CD4-positive, alpha-beta T cell treated with Interferon alpha-2 for 1 hour (primary cell): ENCODE measurements at regions not wholly inside any gene's neighbourhood (a gene's known extent, or its start where the extent isn't known, plus 50 kb on each side); places are given as distances from the start of the nearest gene placed in this dataset.
A peak's percentile ranks its signal among the peaks of the same experiment; 100 is the strongest.
"Not testable (repeated sequence)": the region's sequence is repeated elsewhere in the genome, so short reads cannot be mapped to it uniquely, and the experiment has no call there.

Source experiments
- DNase-seq, 2 donors: peaks; one replicate each; pipeline ENCODE4 v3.0.0-alpha.2; 2020 to 2022

GRCh38 chr13:104996022-104996421, 1539.4 kb downstream of the EFNB2 start:
- DNase-seq: no peak

DNA sequence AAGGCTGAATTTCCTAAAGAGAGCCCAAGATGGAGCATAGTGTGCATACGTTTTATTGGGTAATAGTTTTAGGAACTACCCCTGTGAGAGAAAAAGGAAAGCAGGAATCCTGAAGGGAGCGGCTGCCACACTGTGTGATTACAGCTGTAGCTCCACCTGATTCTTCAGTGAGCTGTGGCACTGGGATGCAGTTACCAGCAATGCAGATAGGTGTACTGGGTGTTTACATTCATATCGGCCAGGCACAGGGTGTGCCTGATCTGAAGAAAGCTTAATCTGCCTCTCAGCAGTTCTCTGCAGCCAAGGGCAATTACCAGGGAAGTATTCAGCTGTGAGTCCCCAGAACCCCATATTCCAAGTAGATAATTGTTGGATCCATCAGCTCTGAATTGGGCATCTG, 1541.8 kb downstream of the EFNB2 start:
- DNase-seq: no peak

- no peak for DNase-seq
Measured at GRCh38 chr13:104987621-104988020, 1547.8 kb downstream of the EFNB2 start.

DNA sequence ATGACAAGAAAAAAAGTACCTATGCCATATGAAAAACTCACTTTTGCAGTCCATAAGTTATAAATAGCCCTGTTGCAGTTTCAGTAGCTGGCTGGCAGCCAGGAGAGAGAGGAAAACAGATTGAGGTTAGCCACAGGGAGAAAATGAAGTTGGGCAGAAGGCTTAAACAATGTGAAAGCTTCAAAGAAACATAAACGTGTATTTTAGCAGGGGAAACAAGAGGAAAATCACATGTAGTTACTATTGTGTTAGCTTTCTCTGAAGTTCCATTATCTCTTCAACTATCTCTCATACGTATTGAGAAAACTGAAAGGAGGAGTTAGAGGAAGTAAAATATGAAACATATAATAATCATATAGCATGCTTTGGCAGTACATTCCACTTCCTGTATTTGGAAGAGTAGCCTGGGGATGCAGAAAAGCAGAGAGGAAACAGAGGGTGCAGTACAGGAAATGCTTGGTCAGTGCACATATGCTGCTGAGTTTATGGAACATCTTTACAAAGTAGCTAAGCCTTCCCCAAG, 1551.1 kb downstream of the EFNB2 start:
- peak in 1 of 2 donors; percentile 41 for DNase-seq

- no peak for DNase-seq
Measured at GRCh38 chr13:104983601-104984000, 1551.9 kb downstream of the EFNB2 start.

GRCh38 chr13:104980586-104980985, 1554.9 kb downstream of the EFNB2 start:
- no peak for DNase-seq

DNA sequence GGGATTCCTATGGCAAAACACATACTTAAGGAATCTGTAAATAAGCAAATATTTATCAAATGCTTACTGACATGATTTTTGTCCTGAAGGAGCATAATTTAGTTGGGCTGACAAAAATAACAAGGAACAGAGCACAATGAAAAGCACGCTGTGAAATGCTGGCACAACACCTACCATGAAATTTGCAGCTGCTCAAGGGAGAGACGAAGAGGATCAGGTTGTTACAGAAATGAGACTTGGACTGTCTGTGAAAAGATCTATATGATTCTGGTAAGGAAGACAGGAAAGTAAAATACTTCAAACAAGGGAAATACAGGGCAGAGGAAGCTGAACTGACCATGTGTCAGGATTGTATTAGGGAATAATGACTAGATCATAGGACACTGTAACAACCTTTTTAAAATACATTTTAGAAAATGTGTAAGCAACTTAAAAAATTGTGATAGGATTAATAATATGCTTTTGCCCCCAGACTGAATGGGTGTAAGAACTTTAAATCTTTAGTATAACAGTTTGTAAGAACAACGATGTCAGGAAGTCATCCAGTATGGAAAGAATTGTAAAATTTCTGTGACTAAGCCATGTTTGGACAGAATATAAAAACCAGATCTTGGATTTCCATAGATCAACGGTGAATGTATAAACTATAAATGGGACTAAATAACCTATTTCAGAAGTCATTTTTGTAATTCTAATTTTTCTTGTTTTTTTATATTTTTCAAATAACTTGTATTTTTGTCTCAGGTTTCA, 1556.0 kb downstream of the EFNB2 start:
- no peak for DNase-seq

- DNase-seq: no peak
Measured at GRCh38 chr13:104976986-104977385, 1558.5 kb downstream of the EFNB2 start.

GRCh38 chr13:104975272-104975671, 1560.2 kb downstream of the EFNB2 start:
- DNase-seq: no peak

- DNase-seq: no peak
Measured at GRCh38 chr13:104968876-104969275, 1566.6 kb downstream of the EFNB2 start.

GRCh38 chr13:104967836-104968630, 1567.4 kb downstream of the EFNB2 start:
- DNase-seq: no peak

GRCh38 chr13:104967376-104967775, 1568.1 kb downstream of the EFNB2 start:
- no peak for DNase-seq

DNA sequence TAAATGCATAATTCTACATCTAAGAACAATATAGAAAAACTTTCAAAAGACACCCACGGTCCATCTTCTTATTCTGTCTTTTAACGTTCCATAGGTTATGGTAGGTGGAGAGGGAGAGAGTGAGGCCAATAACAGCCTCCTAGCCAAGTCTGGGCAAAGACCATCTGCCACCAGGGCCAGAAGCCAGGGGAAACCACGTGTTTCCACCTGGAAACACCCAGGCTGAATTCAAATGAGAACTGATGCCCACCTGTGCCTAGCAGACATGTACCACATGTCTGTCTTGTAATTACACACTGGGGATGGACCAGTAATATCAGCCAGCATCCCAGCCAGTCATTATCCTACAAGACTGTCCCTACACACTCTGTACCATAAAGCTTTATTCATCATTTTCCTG, 1573.1 kb downstream of the EFNB2 start:
- DNase-seq: no peak

GRCh38 chr13:104961246-104961645, 1574.2 kb downstream of the EFNB2 start:
- no peak for DNase-seq

GRCh38 chr13:104954210-104954609, 1581.3 kb downstream of the EFNB2 start:
- DNase-seq: no peak

DNA sequence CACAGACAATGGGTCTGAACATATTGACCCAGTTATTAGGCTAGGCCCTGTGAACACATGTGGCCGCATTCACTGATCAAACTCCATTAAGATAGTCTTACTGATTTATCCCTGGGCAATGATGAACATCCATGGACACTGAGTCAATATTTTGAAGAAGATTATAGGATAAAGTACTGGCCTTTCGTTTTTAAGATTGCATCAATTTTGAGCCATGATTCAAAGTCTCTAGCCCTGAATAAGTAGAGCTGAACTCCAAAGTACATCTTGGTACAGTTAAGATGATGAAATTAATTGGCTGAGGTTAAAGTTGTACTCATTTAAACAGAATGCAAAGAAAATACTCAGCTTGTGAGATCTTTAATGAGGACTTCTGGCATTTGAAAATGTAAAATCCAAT, 1581.9 kb downstream of the EFNB2 start:
- no peak for DNase-seq

GRCh38 chr13:104949840-104950740, 1585.4 kb downstream of the EFNB2 start:
- DNase-seq: no peak

- no peak for DNase-seq
Measured at GRCh38 chr13:104944176-104944575, 1591.3 kb downstream of the EFNB2 start.

DNA sequence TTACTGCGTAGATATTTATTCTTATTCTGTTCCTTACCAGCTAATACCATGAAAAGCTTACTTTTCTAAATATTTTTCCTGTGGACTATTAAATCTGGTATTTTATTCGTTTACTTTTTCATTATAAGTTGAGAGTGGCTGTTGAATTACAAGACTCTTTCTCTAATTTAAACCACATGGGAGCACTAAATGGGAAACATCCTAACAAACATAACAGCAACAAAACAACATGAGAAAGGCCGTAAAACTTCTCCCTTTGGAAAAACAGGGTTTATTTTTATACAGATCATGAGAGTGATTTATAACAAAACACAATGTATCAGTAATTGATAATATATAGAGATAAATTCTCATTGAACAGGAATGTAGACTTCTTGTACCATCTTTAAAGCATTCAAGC, 1592.1 kb downstream of the EFNB2 start:
- no peak for DNase-seq

DNA sequence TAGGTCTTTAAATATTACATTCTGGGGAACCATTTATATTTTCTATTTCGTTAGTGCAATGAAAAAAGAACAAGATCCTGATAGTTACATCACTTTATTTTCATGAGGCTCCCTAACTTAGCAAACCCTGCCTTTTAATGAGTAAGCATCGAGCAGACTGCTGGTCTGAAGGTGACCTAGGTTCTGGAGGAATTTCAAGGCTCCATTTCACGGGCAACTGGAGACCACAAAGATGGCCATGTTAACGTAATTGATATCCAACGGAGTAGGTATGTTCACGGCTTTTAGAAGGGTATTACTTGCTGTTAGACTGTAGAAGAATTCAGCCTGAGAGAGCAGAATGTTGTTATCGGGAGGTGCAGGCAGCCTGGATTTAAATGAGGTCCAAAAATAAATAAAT, 1597.6 kb downstream of the EFNB2 start:
- no peak for DNase-seq

GRCh38 chr13:104936304-104936703, 1599.2 kb downstream of the EFNB2 start:
- DNase-seq: no peak

DNA sequence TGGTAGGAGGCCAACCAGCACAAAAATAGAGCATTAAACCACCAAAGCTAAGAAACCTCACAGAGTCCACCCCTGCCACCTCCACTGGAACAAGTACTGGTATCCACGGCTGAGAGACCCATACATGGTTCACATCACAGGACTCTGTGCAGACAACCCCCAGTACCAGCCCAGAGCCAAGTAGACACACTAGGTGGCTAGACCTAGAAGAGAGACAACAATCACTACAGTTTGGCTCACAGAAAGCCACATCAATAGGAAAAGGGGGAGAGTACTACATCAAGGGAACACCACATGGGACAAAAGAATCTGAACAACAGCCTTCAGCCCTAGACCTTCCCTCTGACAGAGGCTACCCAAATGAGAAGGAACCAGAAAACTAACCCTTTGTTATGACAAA, 1614.9 kb downstream of the EFNB2 start:
- not testable (repeated sequence) for DNase-seq

GRCh38 chr13:104920091-104920490, 1615.4 kb downstream of the EFNB2 start:
- DNase-seq: no peak
